CD14-positive monocyte (primary cell): ENCODE measurements at regions not wholly inside any gene's neighbourhood (a gene's known extent, or its start where the extent isn't known, plus 50 kb on each side); places are given as distances from the start of the nearest gene placed in this dataset.

Experiments used
- DNase-seq, 3 donors: peaks; one replicate each; pipeline ENCODE4 v3.0.0-alpha.2; 2011 to 2022
- H2AFZ ChIP-seq: 2 replicates; pipeline ENCODE4 v1.6.0; 2012; ENCODE audit warnings: mild to moderate bottlenecking, low read depth, low read length, inconsistent platforms; ENCODE audit not compliant: insufficient read depth, poor library complexity, severe bottlenecking
- H3K27ac ChIP-seq, 2 donors: 1 replicate in 1 of 2; 2 replicates in 1 of 2; pipeline ENCODE4 v1.5.1; 2012 to 2013; ENCODE audit warnings: low read length in 2 of 2, control low read depth in 1 of 2, inconsistent platforms in 1 of 2, low read depth in 1 of 2, mild to moderate bottlenecking in 1 of 2
- H3K27me3 ChIP-seq, 2 donors: one replicate each; pipeline versions ENCODE4 v1.6.0 to v1.6.1; 2011 to 2013; ENCODE audit warnings: low read length in 2 of 2; ENCODE audit not compliant: control insufficient read depth in 2 of 2, insufficient read depth in 2 of 2
- H3K36me3 ChIP-seq, 2 donors: replicated peaks in 1 of 2; 1 replicate in 1 of 2; 2 replicates in 1 of 2; pipeline versions ENCODE4 v1.5.1 to v1.6.1; 2012 to 2013; ENCODE audit warnings: low read length in 2 of 2, control low read depth in 1 of 2, inconsistent platforms in 1 of 2, mild to moderate bottlenecking in 1 of 2; ENCODE audit not compliant: insufficient read depth in 2 of 2, control insufficient read depth in 1 of 2
- H3K4me1 ChIP-seq, 2 donors: 1 replicate in 1 of 2; 2 replicates in 1 of 2; pipeline versions ENCODE4 v1.5.1 to v1.6.1; 2012 to 2013; ENCODE audit warnings: low read length in 2 of 2, control low read depth in 1 of 2, inconsistent platforms in 1 of 2, mild to moderate bottlenecking in 1 of 2, moderate library complexity in 1 of 2; ENCODE audit not compliant: insufficient read depth in 2 of 2, control insufficient read depth in 1 of 2
- H3K4me2 ChIP-seq: replicated peaks from 2 replicates; pipeline ENCODE3; 2012; ENCODE audit warnings: low read length, moderate library complexity, mild to moderate bottlenecking; ENCODE audit not compliant: poor library complexity, severe bottlenecking; ENCODE audit errors: extremely low read depth
- H3K4me3 ChIP-seq, 3 experiments: fragments of 200-600 bp in 1 of 3; sonication (generic) in 1 of 3; replicated peaks in 1 of 3; 1 replicate in 2 of 3; 2 replicates in 1 of 3; pipeline ENCODE4 v1.5.1; 2011 to 2013; ENCODE audit warnings: low read length in 3 of 3, mild to moderate bottlenecking in 3 of 3, control low read depth in 2 of 3, low read depth in 2 of 3, inconsistent platforms in 1 of 3, moderate library complexity in 1 of 3
- H3K79me2 ChIP-seq: 2 replicates; pipeline ENCODE4 v1.6.0; 2012; ENCODE audit warnings: mild to moderate bottlenecking, control low read depth, inconsistent platforms, low read length, moderate library complexity; ENCODE audit not compliant: insufficient read depth
- H3K9ac ChIP-seq: 2 replicates; pipeline ENCODE4 v1.6.0; 2017; ENCODE audit warnings: low read length, mild to moderate bottlenecking; ENCODE audit not compliant: insufficient read depth, poor library complexity, severe bottlenecking
- H3K9me3 ChIP-seq, 2 donors: replicated peaks in 1 of 2; 1 replicate in 1 of 2; 2 replicates in 1 of 2; pipeline versions ENCODE4 v1.5.1 to v1.6.1; 2012 to 2013; ENCODE audit warnings: low read length in 2 of 2, control low read depth in 1 of 2; ENCODE audit not compliant: control insufficient read depth in 1 of 2, insufficient read depth in 1 of 2
- H4K20me1 ChIP-seq: 2 replicates; pipeline ENCODE4 v1.6.0; 2012; ENCODE audit warnings: mild to moderate bottlenecking, low read length, control low read depth, moderate library complexity; ENCODE audit not compliant: insufficient read depth
- H3K27ac Mint-ChIP-seq, 7 donors: one replicate each; pipeline ENCODE4 v1.8.0; 2020; ENCODE audit warnings: mild to moderate bottlenecking in 7 of 7, mixed read lengths in 7 of 7, moderate library complexity in 6 of 7, inconsistent platforms in 2 of 7
- H3K27me3 Mint-ChIP-seq, 3 donors: one replicate each; pipeline ENCODE4 v1.8.0; 2021 to 2022; ENCODE audit warnings: low read depth in 3 of 3, mild to moderate bottlenecking in 3 of 3, mixed read lengths in 3 of 3, moderate library complexity in 3 of 3, inconsistent platforms in 1 of 3
- H3K36me3 Mint-ChIP-seq, 2 donors: one replicate each; pipeline ENCODE4 v1.8.0; 2020; ENCODE audit warnings: mixed read lengths in 2 of 2, inconsistent platforms in 1 of 2, mild to moderate bottlenecking in 1 of 2
- H3K4me1 Mint-ChIP-seq: one replicate; pipeline ENCODE4 v1.8.0; 2020; ENCODE audit warnings: mild to moderate bottlenecking, mixed read lengths
- H3K4me3 Mint-ChIP-seq, 2 donors: one replicate each; pipeline ENCODE4 v1.8.0; 2020; ENCODE audit warnings: mild to moderate bottlenecking in 2 of 2, mixed read lengths in 2 of 2, moderate library complexity in 1 of 2
- H3K9me3 Mint-ChIP-seq, 7 donors: one replicate each; pipeline ENCODE4 v1.8.0; 2020 to 2022; ENCODE audit warnings: mixed read lengths in 7 of 7, mild to moderate bottlenecking in 6 of 7, moderate library complexity in 6 of 7, inconsistent platforms in 2 of 7
- WGBS: methylation state at CpG from one replicate; pipeline ENCODE4 v1.1.5; 2013; ENCODE audit warnings: missing lambda C conversion rate; ENCODE audit not compliant: insufficient coverage; 5-methylcytosine and 5-hydroxymethylcytosine counted together
- intact Hi-C, 2 donors: fragments of 100-400 bp; cut with micrococcal nuclease; formaldehyde crosslinking; loops; one replicate each; pipeline versions ENCODE4 v1.15.0 to v1.15.1; 2023
- TF ChIP-seq, protein P1 (sequence below): fragments of 200-600 bp; IDR thresholded peaks from one replicate; pipeline ENCODE4 v1.8.0; 2022; ENCODE audit warnings: antibody characterized with exemption, mild to moderate bottlenecking

DNA sequence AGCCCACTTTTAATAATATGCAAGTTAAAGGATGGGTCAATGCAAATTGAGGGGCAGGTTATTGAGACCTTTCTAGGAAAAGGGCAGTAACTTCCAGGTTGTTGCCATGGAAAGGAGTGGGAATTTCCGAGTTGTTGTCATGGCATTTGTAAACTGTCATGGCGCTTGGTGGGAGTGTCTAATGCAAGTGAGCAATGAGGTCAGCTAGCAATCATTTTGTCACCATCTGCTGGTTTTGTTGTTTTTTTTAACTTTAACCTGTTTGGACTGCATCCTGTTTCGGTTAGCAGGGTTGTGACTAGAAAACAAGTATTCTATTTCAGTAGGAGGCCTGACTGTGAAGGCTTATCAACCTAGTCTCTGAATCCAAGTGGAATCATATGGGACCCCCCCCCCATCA is 85.8 kb upstream of the TSPAN11 start:
- TF ChIP-seq, protein P1, sequence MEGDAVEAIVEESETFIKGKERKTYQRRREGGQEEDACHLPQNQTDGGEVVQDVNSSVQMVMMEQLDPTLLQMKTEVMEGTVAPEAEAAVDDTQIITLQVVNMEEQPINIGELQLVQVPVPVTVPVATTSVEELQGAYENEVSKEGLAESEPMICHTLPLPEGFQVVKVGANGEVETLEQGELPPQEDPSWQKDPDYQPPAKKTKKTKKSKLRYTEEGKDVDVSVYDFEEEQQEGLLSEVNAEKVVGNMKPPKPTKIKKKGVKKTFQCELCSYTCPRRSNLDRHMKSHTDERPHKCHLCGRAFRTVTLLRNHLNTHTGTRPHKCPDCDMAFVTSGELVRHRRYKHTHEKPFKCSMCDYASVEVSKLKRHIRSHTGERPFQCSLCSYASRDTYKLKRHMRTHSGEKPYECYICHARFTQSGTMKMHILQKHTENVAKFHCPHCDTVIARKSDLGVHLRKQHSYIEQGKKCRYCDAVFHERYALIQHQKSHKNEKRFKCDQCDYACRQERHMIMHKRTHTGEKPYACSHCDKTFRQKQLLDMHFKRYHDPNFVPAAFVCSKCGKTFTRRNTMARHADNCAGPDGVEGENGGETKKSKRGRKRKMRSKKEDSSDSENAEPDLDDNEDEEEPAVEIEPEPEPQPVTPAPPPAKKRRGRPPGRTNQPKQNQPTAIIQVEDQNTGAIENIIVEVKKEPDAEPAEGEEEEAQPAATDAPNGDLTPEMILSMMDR, result no peak
- Histone ChIP-seq H3K27ac (no peak overlapping the region), H3K9me3 (no peaks in the 10 kb centered on the region), H4K20me1 (no peaks in the 10 kb centered on the region), H3K4me2 (no peak overlapping the region), H3K4me1 (no peaks in the 10 kb centered on the region), H3K27me3 (no peaks in the 10 kb centered on the region), H3K79me2 (no peaks in the 10 kb centered on the region), H3K9ac (no peak overlapping the region), H2AFZ (no peak overlapping the region), H3K4me3 (no peak overlapping the region), H3K36me3 (no peaks in the 10 kb centered on the region)
- peaks cover 4 to 13% (median 8%) of the 10 kb centered on the region in 3 donors for H3K27me3 Mint-ChIP-seq
- DNase-seq, result no peak
- WGBS, result 89% methylated on average over 1 of the region's 3 CpGs
- H3K4me3 Mint-ChIP-seq, result no peak overlapping the region
- H3K27ac Mint-ChIP-seq, result no peak overlapping the region
- no peaks in the 10 kb centered on the region for H3K9me3 Mint-ChIP-seq
- intact Hi-C loops, result loop anchor here in 1 of 2 donors (10.0 kb wide), 1 partner anchor 394 kb away; no protein-coding TSS in a partner anchor
- H3K4me1 Mint-ChIP-seq, result no peaks in the 10 kb centered on the region
- no peaks in the 10 kb centered on the region for H3K36me3 Mint-ChIP-seq

- H3K9me3 Mint-ChIP-seq, result no peaks in the 10 kb centered on the region
- H3K27ac Mint-ChIP-seq, result peak overlapping the region in 1 of 7 donors; percentile 25
- Histone ChIP-seq H3K9me3 (no peaks in the 10 kb centered on the region), H3K27me3 (no peaks in the 10 kb centered on the region), H3K9ac (no peak overlapping the region), H3K79me2 (no peaks in the 10 kb centered on the region), H3K4me1 (no peaks in the 10 kb centered on the region), H3K36me3 (no peaks in the 10 kb centered on the region), H4K20me1 (no peaks in the 10 kb centered on the region), H2AFZ (no peak overlapping the region), H3K27ac (no peak overlapping the region), H3K4me3 (no peak overlapping the region), H3K4me2 (no peak overlapping the region)
- H3K4me3 Mint-ChIP-seq, result no peak overlapping the region
- TF ChIP-seq, protein P1, result no peak
- no peaks in the 10 kb centered on the region for H3K4me1 Mint-ChIP-seq
- H3K27me3 Mint-ChIP-seq, result peaks cover 4 to 13% (median 8%) of the 10 kb centered on the region in 3 donors
- 83% methylated on average over 6 of the region's 7 CpGs for WGBS
- no peaks in the 10 kb centered on the region for H3K36me3 Mint-ChIP-seq
- no peak for DNase-seq
- intact Hi-C loops, result loop anchor here in 1 of 2 donors (10.0 kb wide), 1 partner anchor 395 kb away; no protein-coding TSS in a partner anchor
These were observed 85.0 kb upstream of the CAPRIN2 start for GRCh38 chr12:30839643-30840220.
